ENCODE measurements at regions not wholly inside any gene's neighbourhood (a gene's known extent, or its start where the extent isn't known, plus 50 kb on each side); places are given as distances from the start of the nearest gene placed in this dataset.

GRCh38 chr4:141540643-141541042 is 95.7 kb upstream of the IL15 start:
- no peaks in the 10 kb centered on the region for H3K27me3 ChIP-seq (ENCODE audit: control insufficient read depth in 4 of 4, insufficient read depth in 4 of 4, low read length in 3 of 4)
- H3K36me3 ChIP-seq (ENCODE audit: control insufficient read depth in 4 of 4, insufficient read depth in 3 of 4, low read depth in 1 of 4, low read length in 3 of 4): no peaks in the 10 kb centered on the region
- no peak overlapping the region for H3K4me3 ChIP-seq (ENCODE audit: low read depth in 1 of 3, low read length in 3 of 3)
- H3K4me1 ChIP-seq (ENCODE audit: control insufficient read depth in 4 of 4, insufficient read depth in 4 of 4, low read length in 3 of 4): no peaks in the 10 kb centered on the region
- peaks cover 2 to 4% (median 2%) of the 10 kb centered on the region in 4 donors for H3K9me3 ChIP-seq (ENCODE audit: control insufficient read depth in 4 of 4, low read length in 3 of 4)
- TF ChIP-seq HNF4A (conservative IDR thresholded peaks at IDR 0.05) (no peak), TAF1 (conservative IDR thresholded peaks at IDR 0.05) (no peak), NR2F2 (IDR thresholded peaks at IDR 0.05) (no peak), SP1 (IDR thresholded peaks at IDR 0.05) (no peak), YY1 (IDR thresholded peaks at IDR 0.05) (no peak), JUND (IDR thresholded peaks at IDR 0.05) (no peak), EGR1 (IDR thresholded peaks at IDR 0.05; ENCODE audit: low read depth in 2 of 2) (no peak), ZBTB33 (IDR thresholded peaks at IDR 0.05) (no peak), GABPA (IDR thresholded peaks at IDR 0.05 in 1 of 2, conservative IDR thresholded peaks at IDR 0.05 in 1 of 2) (no peak), ATF3 (IDR thresholded peaks at IDR 0.05) (no peak), CTCF (IDR thresholded peaks at IDR 0.05; ENCODE audit: low read depth, low read length, missing input control) (no peak), FOXA2 (IDR thresholded peaks at IDR 0.05) (no peak), FOXA1 (IDR thresholded peaks at IDR 0.05) (no peak), REST (IDR thresholded peaks at IDR 0.05) (no peak), RAD21 (IDR thresholded peaks at IDR 0.05) (no peak), MAX (IDR thresholded peaks at IDR 0.05) (no peak), RXRA (IDR thresholded peaks at IDR 0.05) (no peak), HNF4G (IDR thresholded peaks at IDR 0.05) (no peak)
- WGBS: 84% methylated on average over 2 of the region's 2 CpGs
- no peak overlapping the region for H3K27ac ChIP-seq (ENCODE audit: low read depth in 1 of 2, low read length in 2 of 2)
- no peak overlapping the region for H3K9ac ChIP-seq (ENCODE audit: low read depth in 1 of 2, low read length in 2 of 2)
- no peak for DNase-seq (ENCODE audit: low spot score)
